GM19043 (cell line): ENCODE measurements at regions not wholly inside any gene's neighbourhood (a gene's known extent, or its start where the extent isn't known, plus 50 kb on each side); places are given as distances from the start of the nearest gene placed in this dataset.
"Not testable (repeated sequence)": the region's sequence is repeated elsewhere in the genome, so short reads cannot be mapped to it uniquely, and the experiment has no call there.

Experiments
- ATAC-seq: cut with Tn5 transposase; IDR thresholded peaks from one replicate; pipeline ENCODE4 v1.9.1; 2021; ENCODE audit warnings: low read depth; ENCODE audit not compliant: unreplicated experiment

- ATAC-seq: no peak
Observed at GRCh38 chr10:80741278-80741677, 203.6 kb downstream of the SH2D4B start.

- ATAC-seq: no peak
Observed at GRCh38 chr10:80750268-80750667, 212.6 kb downstream of the SH2D4B start.

DNA sequence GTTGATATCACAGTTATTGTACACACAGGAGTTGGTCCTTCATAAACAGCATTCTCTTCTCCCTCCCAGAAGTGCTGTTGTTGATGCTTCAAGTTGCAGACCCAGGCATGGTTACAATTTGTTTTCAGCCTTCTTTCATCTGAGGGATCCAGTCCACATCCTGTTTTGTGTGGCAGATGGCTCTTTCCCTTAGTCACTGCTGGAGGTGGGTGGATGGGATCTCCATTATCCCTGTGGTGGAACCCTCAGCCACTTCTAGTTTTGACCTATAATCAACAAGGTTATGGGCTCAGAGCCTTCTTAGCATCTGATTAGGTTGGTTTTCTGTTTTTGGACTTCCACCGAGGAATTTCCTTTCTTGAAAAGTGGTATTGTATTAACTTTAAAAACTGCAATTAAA, 214.2 kb downstream of the SH2D4B start:
- ATAC-seq: no peak

DNA sequence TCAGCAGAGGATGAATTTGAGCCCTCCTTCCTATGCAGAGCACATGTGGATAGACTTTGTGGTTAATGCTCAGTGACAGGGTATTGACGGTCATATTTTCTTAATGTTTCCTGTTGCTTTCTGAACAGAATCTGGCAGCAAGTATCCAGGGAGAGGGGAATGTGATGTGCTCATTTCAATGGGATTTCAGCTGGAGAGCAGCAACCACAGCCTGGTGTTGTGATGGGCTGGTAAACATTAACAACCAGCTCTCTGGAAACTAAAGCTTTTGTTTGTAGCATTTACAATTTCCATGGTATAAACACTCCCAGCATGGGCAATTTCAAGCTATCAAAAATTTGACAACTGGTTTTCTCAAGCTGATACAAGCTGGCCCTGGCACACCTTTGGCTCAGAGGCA, 215.9 kb downstream of the SH2D4B start:
- no peak for ATAC-seq

GRCh38 chr10:80755893-80756292, 218.2 kb downstream of the SH2D4B start:
- ATAC-seq: no peak

DNA sequence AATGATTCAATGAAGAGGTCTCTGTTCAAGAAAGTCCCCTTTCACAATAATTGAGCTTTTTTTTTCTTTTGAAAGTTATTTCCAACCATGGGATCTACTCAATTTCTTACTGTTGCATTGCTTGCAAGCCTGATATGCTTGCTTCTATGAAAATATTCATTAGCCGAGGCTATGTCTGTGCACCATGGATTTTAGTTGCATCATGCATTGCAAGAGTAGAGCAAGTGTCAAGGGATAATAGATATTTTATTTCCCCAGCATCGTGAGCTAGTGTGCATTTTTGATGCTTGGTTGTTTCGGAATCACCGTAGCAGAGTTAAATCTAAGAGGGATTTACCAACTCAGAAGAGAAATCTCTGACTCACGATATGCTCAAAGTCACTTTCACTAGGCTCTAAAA, 222.0 kb downstream of the SH2D4B start:
- ATAC-seq: no peak

GRCh38 chr10:80760914-80761371, 223.2 kb downstream of the SH2D4B start:
- peak; percentile 54 for ATAC-seq

DNA sequence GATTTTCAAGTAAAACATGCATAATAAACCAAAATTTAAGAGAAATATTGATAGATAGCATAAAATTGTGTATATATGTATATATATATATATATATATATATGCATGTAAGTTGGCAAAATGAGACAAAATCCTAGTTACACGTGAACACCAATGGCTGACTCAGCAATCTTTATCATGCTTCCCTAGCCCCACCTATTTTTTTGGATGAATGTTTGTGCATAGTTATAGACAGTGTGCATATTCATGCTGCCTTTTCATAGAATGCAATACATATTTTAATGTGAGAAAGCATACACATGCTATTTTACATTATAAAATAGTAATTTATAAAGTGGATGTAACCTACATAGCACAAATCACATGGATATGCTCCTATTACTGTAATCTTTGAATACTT, 230.3 kb downstream of the SH2D4B start:
- ATAC-seq: no peak

DNA sequence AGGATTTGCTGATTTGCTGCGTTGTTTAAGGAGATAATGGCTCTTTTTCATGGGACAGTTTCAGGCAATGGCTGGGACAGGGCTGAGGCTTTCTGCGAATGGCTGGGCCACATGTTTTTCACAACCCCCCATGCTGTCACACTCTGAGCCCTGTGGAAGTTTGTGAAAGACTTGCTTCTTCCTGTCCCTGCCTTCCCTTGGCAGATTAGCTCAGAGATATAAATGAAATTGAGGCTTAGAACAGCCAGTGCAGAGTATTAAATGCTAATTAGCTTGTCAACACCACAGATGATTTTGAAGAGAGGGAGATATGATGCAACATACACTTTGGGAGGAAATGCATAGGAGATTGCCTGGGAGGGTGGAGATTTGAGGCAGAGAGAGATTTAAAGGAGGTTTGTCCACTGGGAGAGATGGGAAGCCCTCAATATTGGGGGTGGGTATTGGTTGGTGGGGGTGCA, 232.0 kb downstream of the SH2D4B start:
- no peak for ATAC-seq

GRCh38 chr10:80770239-80770638, 232.5 kb downstream of the SH2D4B start:
- ATAC-seq: no peak

DNA sequence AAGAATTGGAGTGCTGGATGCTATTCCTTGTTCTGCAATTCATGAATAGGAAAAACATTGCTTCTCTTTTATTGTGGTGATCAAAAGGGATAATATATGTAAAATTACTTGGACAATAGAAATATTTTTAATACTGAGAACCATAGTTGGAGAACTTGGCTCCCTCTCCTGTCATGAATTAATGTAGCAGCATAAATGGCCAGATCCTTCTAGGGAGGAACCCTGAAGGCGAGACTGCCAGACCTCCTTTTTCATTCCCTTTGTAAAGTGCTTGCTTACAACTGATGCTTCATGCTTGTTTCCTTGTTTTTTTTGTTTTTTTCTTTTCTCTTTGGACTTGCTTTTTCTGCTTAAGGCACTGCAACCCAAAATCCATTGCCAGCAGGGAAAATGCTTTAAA, 233.6 kb downstream of the SH2D4B start:
- ATAC-seq: no peak

DNA sequence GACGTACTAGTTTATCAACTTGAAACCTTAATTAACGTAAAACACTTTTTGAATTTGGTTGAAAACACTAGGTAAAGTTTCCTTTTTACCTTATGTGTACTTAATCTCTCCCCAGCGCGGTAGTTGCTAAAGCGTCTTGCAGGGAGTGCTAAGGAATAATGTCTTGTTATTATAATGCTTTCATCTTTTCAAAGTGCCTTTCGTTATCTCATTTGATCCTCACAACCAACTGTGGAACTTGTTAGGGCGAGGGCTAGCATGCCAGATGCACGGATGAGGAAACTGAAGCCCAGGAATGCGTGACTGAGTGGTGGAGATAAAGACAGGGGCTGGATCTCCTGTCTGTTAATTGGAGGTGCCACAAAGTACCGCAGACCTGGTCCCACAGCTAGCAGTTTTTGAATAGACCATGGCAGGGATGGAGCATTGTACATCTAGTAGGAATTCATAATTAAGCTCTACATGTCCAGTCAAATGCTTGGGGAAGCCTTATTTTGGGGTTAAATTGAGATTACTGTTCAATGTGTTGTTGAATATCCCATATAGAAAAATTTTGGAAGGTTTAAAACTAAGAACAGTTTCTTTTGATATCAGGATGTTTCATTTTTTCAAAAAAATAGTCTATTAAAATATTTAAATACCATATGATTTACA, 234.3 kb downstream of the SH2D4B start:
- no peak for ATAC-seq

DNA sequence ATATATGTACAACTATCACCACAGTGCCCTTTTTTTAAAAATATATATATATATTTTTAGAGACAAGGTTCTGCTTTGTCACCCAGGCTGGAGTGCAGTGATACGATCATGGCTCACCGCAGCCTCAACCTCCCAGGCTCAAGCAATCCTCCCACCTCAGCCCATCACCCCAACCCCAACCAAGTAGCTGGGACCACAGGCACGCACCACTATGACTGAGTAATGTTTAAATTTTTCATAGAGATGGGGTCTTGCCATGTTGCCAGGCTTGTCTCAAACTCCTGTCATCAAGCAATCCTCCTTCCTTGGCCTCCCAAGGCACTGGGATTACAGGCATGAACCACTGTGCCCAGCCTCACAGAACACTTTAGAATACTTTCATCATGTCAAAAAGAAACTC, 234.9 kb downstream of the SH2D4B start:
- no peak for ATAC-seq

DNA sequence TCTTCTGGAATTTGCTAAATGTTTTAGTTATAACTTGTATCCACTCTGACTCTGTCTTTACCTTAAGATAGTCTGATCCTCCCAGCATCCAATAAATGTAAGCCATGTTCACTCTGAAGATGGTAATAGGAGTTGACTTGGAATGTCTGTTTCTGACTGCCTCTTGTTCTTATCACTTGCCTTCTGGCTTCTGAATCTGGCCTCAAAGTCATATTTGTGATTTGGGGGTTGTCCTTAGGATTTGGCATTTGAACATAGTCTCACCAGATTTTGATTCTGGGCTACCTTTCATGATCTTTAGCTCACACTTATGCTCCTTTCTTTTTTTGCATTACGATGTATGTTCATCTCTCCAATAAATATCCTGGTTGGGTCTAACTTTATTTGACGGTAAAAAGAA, 247.0 kb downstream of the SH2D4B start:
- ATAC-seq: no peak

DNA sequence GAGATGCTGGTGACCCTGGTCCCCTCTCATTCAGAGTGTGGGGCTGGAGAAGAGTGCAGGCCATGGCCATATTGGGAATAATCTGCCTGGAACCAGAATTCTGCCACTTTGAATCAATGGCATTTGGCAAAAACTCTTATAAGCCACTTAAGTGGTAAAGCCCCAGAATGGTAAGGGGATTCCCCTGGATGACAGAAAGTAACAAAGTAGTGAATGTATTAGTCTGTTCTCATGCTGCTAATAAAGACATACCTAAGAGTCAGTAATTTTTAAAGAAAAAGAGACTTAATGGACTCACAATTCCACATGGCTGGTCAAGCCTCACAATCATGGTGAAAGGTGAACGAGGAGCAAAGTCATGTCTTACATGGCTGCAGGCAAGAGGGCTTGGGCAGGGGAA, 248.6 kb downstream of the SH2D4B start:
- no peak for ATAC-seq

DNA sequence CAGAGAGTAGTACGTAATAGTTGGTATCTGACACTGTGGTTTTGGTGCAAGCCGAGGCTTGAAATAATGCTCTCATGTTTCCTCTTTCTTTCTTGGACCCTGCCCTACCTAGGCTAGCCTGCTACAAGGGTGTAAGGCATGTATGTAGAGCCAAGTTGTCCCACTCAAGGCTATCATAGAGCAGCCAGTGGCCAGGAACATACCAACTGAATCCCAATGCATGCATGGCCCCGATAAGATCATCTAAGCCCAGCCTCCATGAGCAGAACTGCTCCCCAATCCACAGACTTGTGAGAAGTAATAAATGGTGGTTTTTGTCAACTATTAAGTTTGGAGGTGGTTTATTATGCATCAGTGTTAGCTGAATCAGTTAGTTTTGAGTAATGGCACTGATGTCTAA, 250.2 kb downstream of the SH2D4B start:
- no peak for ATAC-seq

- no peak for ATAC-seq
Observed at GRCh38 chr10:80794994-80795393, 257.3 kb downstream of the SH2D4B start.

GRCh38 chr10:80805343-80806020, 267.8 kb downstream of the SH2D4B start:
- no peak for ATAC-seq

- no peak for ATAC-seq
Observed at GRCh38 chr10:80814147-80814652, 276.5 kb downstream of the SH2D4B start.

GRCh38 chr10:80829151-80829550, 291.4 kb downstream of the SH2D4B start:
- no peak for ATAC-seq

DNA sequence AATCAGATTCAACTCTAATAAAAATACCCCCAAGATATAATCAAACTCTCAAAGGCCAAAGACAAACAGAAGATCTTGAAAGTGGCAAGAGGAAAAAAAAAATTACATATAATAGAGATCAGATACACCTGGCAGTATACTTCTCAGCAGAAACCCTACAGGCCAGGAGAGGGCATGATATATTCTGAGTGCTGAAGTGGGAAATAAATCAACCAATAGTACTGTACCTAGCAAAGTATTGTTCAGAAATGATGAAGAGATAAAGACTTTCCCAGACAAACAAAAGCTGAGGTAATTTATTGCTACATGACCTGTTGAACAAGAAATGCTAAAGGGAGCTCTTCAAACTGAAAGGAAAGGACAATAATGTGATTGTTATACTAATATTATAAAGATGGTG, 291.9 kb downstream of the SH2D4B start:
- no peak for ATAC-seq

DNA sequence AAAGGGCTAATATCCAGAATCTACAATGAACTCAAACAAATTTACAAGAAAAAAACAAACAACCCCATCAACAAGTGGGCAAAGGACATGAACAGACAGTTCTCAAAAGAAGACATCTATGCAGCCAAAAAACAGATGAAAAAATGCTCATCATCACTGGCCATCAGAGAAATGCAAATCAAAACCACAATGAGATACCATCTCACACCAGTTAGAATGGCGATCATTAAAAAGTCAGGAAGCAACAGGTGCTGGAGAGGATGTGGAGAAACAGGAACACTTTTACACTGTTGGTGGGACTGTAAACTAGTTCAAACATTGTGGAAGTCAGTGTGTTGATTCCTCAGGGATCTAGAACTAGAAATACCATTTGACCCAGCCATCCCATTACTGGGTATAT, 295.0 kb downstream of the SH2D4B start:
- ATAC-seq: not testable (repeated sequence)
